ENCODE measurements at regions not wholly inside any gene's neighbourhood (a gene's known extent, or its start where the extent isn't known, plus 50 kb on each side); places are given as distances from the start of the nearest gene placed in this dataset.

DNA sequence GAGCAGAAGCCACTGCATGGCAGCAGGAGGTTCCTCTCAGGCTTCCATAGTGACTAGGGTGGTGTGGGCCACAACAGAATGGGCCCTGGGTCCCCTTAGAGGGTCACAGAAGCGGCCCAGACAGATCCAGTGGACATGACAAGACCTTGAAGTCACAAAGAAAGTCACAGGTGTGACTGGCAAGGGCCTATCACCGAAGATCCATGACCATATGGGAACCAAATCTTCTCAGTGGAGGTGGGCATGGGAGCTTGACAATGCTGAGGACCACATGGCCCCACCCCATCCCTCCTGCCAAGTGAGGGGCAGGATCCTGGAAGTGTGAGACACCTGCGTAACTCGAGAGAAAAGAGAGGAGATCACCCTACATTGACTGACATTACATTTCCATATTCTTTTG lies 332.4 kb downstream of the MSX2 start:
- Mint-ChIP-seq H3K4me3 (no peak overlapping the region), H3K27ac (no peak overlapping the region), H3K27me3 (peaks cover 21% of the 10 kb centered on the region), H3K36me3 (no peaks in the 10 kb centered on the region), H3K4me1 (peaks cover 9% of the 10 kb centered on the region), H3K9me3 (ENCODE audit: low read depth) (no peaks in the 10 kb centered on the region)
- CTCF ChIA-PET = no interaction called here
- DNase-seq (no peak), ATAC-seq (no peak)

DNA sequence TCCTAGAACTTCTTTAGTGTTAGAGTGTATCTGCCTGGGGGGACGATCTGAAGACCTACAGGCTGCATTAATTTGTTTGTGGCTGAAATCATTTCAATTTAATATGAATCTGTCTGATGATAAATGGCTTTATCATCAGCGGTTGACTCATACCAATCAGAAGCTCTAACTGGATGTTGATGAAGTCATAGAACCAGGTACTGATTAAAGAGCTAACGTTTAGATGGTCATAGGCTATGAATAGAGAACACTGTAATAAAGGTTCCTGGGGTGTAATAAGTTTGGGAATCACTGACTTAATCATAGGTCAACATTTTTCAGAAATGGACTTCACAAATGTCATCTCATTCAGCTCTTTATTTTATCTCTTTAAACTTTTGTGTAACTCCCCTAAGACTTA lies 329.9 kb downstream of the MSX2 start:
- Mint-ChIP-seq H3K36me3 (no peaks in the 10 kb centered on the region), H3K4me1 (no peaks in the 10 kb centered on the region), H3K4me3 (no peak overlapping the region), H3K9me3 (ENCODE audit: low read depth) (no peaks in the 10 kb centered on the region), H3K27me3 (peaks cover 7% of the 10 kb centered on the region), H3K27ac (no peak overlapping the region)
- CTCF ChIA-PET = no interaction called here
- ATAC-seq (no peak), DNase-seq (no peak)

DNA sequence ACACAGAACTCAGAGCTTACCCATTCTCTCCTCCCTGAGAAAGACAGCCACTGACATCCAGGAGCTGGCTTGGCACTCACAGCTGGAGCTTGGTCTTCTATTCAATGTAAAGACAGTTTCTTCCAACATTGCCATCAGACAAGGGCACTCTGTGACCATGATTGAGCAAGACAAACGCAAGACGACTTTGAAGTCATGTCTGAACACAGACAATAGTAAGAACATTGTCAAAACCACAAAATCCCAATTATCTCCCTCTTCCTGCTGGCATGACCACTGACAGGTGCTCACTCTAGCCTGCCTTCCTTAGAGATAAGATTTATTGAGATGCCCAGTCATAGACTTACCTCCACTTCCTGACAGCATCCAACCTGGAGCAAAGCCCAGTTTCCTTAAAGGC lies 328.0 kb downstream of the MSX2 start:
- Mint-ChIP-seq H3K4me3 (no peak overlapping the region), H3K27me3 (no peaks in the 10 kb centered on the region), H3K4me1 (no peaks in the 10 kb centered on the region), H3K27ac (no peak overlapping the region), H3K36me3 (no peaks in the 10 kb centered on the region), H3K9me3 (ENCODE audit: low read depth) (no peaks in the 10 kb centered on the region)
- DNase-seq (no peak), ATAC-seq (no peak)
- CTCF ChIA-PET = no interaction called here

DNA sequence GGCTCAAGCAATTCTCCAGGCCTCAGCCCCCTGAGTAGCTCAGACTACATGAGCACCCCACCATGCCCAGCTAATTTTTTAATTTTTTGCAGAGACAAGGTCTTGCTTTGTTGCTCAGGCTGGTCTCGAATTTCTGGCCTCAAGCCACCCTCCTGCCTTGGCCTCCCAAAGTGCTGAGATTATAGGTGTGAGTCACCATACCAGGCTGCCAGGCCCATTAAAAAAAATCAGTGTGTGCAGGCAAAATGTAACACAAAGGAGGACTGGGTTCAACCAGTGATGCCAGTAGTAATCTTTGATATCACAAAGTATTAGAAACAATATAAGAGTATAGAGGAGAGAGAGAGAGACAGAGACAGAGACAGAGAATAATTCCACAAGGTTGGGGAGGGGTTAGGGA lies 322.7 kb downstream of the MSX2 start:
- CTCF ChIA-PET = no interaction called here
- Mint-ChIP-seq H3K27me3 (peaks cover 2% of the 10 kb centered on the region), H3K9me3 (ENCODE audit: low read depth) (no peaks in the 10 kb centered on the region), H3K27ac (no peak overlapping the region), H3K4me3 (no peak overlapping the region), H3K36me3 (no peaks in the 10 kb centered on the region), H3K4me1 (no peaks in the 10 kb centered on the region)
- ATAC-seq (no peak), DNase-seq (no peak)

DNA sequence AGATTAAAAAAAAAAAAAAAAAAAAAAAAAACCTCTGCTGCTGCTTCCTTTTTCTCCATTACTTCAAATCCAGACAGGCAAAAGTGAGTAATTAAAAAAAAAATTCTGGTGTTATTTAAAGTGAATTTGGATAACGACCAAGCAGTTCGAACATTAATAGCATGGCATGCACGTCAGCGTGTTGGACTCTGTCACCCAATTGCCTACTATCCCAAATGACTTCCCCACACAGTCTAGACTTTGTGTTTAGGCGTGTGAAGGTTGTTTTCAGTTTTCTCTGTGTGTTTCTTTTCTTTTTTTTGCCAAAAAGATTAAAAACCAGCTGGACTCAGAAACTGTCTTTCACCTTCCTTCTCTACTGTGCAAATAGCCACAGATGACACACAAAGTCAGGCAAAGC lies 321.4 kb downstream of the MSX2 start:
- Mint-ChIP-seq H3K4me1 (no peaks in the 10 kb centered on the region), H3K9me3 (ENCODE audit: low read depth) (no peaks in the 10 kb centered on the region), H3K27ac (no peak overlapping the region), H3K4me3 (no peak overlapping the region), H3K27me3 (peaks cover 2% of the 10 kb centered on the region), H3K36me3 (no peaks in the 10 kb centered on the region)
- no peak for ATAC-seq
- CTCF ChIA-PET = no interaction called here
- DNase-seq = no peak

DNA sequence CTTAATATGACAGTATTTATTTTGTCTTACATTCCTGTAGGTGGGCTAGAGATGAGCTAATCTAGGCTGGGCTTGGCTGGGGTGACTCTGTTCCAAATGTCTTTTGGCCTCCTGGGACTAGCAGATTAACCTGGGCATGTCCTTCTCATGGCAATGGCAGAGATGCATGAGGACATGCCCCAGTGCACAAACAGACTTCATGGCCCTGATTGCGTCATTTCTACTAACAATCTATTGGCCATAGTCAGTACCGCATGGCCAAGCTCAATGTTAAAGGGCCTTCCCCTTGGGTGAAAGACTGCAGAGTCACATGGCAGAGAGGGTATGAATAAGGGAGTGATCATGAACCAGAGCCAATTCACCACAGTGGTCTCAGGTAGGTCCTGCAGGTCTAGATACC lies 313.4 kb downstream of the MSX2 start:
- no peak for DNase-seq
- no peaks in the 10 kb centered on the region for H3K4me1 Mint-ChIP-seq
- H3K9me3 Mint-ChIP-seq (ENCODE audit: low read depth) = no peaks in the 10 kb centered on the region
- no peak overlapping the region for H3K4me3 Mint-ChIP-seq
- CTCF ChIA-PET = no interaction called here
- H3K36me3 Mint-ChIP-seq = no peaks in the 10 kb centered on the region
- H3K27ac Mint-ChIP-seq = no peak overlapping the region
- peaks cover under 1% of the 10 kb centered on the region for H3K27me3 Mint-ChIP-seq
- ATAC-seq = no peak

DNA sequence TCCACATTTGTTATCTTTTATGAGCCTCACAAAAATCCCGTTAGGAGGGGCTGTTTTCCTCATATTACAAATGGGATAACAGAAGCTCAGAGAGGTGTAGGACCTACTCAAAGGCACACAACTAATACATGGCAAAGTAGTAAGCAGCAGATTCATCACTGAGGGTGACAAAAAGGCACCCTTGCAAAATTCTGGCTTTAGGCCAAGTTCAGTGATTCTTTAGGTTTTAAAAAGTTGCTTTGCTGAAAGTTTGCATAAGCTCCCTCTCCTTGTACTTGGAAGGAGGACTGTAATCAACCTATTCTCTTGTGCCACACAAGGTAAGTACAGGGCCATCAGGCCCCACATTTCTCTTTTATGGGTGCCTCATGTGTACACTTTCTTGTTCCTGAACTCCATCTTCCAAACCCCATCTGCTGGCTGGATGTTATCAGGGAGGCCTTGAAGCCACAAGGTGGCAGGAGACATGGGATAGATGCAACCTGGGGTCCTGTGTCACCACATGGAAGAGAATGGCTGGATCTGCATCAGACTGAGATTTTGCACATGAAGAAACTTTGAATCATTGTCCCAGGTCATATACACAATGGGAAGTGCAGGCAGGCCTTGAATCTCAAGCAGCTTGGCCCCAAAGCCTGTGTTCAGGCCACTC lies 311.6 kb downstream of the MSX2 start:
- Mint-ChIP-seq H3K36me3 (no peaks in the 10 kb centered on the region), H3K9me3 (ENCODE audit: low read depth) (no peaks in the 10 kb centered on the region), H3K4me1 (no peaks in the 10 kb centered on the region), H3K4me3 (no peak overlapping the region), H3K27ac (no peak overlapping the region), H3K27me3 (no peaks in the 10 kb centered on the region)
- CTCF ChIA-PET = no interaction called here
- ATAC-seq = no peak
- no peak for DNase-seq

DNA sequence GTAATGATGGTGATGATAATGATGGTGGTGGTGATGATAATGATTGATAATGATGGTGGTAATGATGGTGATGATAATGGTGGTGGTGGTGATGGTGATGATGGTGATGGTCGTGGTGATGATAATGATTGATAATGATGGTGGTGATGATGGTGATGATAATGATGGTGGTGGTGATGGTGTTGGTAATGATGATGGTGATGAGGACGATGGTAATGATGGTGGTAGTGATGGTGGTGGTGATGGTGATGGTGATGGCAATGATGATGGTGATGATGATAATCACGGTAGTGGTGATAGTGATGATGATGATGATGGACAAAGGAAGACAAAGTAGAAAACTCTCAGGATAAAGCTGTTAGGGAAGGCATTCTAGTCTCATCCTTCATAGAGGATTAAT lies 310.5 kb downstream of the MSX2 start:
- no peaks in the 10 kb centered on the region for H3K36me3 Mint-ChIP-seq
- DNase-seq (no peak), ATAC-seq (no peak)
- H3K4me3 Mint-ChIP-seq = no peak overlapping the region
- no peaks in the 10 kb centered on the region for H3K27me3 Mint-ChIP-seq
- no peaks in the 10 kb centered on the region for H3K9me3 Mint-ChIP-seq (ENCODE audit: low read depth)
- no peak overlapping the region for H3K27ac Mint-ChIP-seq
- CTCF ChIA-PET = no interaction called here
- no peaks in the 10 kb centered on the region for H3K4me1 Mint-ChIP-seq

DNA sequence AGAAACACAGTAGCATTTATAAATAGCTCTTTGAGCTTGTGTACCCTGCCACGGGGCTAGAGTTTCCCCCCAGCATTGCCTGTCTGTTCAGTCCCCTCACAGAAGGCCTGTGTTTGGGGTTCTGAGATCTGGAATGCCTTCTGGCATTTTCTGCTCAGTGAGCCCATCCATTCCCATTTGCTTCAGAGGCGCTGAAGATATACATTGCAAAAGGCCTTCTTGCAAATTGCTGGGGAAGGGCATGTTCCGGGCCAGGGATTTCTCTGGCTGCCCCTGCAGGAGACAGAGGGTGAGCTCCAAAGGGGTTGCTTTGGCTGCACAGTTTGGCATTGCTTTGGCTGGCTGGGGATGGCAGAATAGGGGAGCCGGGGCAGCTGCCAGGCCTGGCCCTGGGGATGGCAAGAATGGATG lies 308.4 kb downstream of the MSX2 start:
- H3K4me3 Mint-ChIP-seq = no peak overlapping the region
- no peaks in the 10 kb centered on the region for H3K9me3 Mint-ChIP-seq (ENCODE audit: low read depth)
- no peaks in the 10 kb centered on the region for H3K27me3 Mint-ChIP-seq
- DNase-seq (no peak), ATAC-seq (no peak)
- H3K36me3 Mint-ChIP-seq = no peaks in the 10 kb centered on the region
- no peaks in the 10 kb centered on the region for H3K4me1 Mint-ChIP-seq
- no peak overlapping the region for H3K27ac Mint-ChIP-seq
- CTCF ChIA-PET = no interaction called here

DNA sequence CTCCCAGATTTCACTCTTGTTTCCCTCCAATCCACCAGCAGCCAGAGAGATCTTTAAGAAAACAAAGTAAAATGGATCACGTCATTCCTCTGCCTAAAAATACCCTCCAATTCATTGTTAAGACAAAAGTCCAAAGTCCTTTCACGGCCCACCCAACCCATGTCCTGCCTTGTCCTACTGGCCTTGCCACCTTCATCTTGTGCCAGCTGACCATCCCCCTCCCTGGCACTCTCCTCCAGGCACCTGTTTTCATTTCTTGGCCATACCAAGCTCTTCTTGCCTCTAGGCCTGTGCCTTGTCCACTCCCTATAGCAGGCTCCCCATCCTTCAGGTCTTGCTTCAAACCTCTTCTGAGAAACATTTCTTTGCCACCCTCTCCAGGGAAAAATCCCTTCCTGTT lies 307.6 kb downstream of the MSX2 start:
- Mint-ChIP-seq H3K36me3 (no peaks in the 10 kb centered on the region), H3K4me1 (no peaks in the 10 kb centered on the region), H3K4me3 (no peak overlapping the region), H3K9me3 (ENCODE audit: low read depth) (no peaks in the 10 kb centered on the region), H3K27me3 (no peaks in the 10 kb centered on the region), H3K27ac (no peak overlapping the region)
- ATAC-seq (no peak), DNase-seq (no peak)
- CTCF ChIA-PET = no interaction called here

DNA sequence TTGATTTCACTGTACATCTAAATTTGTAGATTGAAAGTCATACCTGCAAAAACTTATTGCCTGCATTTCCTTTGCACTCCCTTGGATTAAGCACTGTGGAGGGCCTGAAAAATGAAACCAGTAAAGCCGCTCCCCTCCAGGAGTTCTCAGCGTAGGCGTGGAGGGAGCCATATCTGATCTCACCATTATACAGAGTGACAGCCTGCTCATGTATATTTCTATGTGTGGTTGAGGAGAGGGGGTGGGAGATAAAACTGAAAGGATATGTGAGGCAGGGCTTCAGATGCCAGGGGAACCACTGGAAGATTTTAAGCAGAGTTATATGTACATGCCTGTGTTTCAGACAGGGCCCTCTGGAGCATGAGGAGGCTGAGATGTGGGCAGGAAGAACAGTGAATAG lies 303.0 kb downstream of the MSX2 start:
- H3K4me3 Mint-ChIP-seq = no peak overlapping the region
- CTCF ChIA-PET = no interaction called here
- ATAC-seq = no peak

DNA sequence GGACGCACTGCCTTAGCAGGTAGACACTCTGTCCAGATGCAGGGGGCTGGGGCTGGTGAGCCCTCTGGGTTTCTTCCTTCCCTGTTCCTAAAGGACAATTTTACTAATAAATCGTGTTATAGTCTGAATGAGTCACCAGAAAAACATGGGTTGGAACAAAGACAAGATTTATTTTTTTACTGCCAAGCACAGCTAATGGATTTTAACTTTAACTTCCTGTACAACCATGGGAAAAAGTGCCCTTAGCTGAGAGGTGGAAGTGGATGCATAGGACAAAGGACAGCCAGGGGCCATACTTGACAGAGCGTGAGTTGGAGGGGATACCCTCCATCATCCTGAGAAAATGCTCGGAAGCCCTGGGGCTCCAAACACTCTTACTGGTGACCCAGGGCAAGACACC lies 300.7 kb downstream of the MSX2 start:
- Mint-ChIP-seq H3K27me3 (no peaks in the 10 kb centered on the region), H3K9me3 (ENCODE audit: low read depth) (peaks cover 2% of the 10 kb centered on the region), H3K4me3 (no peak overlapping the region), H3K36me3 (no peaks in the 10 kb centered on the region), H3K4me1 (no peaks in the 10 kb centered on the region), H3K27ac (no peak overlapping the region)
- DNase-seq (no peak), ATAC-seq (no peak)
- CTCF ChIA-PET = no interaction called here

More for the DNA sequence above, 303.0 kb downstream of the MSX2 start:
- no peaks in the 10 kb centered on the region for H3K4me1 Mint-ChIP-seq
- no peaks in the 10 kb centered on the region for H3K36me3 Mint-ChIP-seq
- H3K27ac Mint-ChIP-seq = no peak overlapping the region
- H3K9me3 Mint-ChIP-seq (ENCODE audit: low read depth) = peaks cover 2% of the 10 kb centered on the region
- H3K27me3 Mint-ChIP-seq = no peaks in the 10 kb centered on the region
- no peak for DNase-seq

DNA sequence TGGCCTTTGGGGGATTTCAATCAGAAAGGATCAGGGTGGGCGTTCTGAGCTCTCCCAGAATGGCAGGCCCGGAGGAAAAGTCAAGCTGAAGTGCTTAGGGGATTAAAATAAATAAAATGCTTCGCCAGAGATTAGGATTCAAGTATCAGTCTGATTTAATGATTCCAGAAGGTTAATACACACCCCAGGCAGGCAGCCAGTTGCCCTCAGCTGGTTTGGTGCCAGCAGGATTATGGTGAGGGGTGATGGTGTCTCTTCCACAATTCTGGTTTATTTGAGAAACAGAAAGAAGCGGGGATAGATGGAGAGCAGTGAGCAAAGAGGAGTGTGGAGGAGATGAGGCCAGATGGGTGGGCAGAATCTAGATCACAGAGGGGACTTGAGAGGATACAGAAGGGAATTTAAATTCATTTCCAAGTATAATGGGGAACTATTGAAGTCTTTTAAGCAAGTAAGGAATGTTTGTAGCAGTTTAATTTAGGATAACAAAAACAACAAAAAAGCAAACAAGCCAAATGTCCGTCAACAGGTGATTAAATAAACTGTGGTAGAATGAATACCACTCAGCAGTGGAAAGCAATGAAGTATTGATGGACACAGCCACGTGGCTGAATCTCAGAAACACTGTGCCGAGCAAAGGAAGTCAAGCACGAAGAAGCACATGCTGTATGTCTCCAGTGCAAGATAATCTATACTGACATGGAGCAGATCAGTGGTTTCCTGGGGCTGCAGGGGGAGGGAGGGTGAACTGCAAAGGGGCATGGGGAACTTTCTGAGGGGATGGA lies 297.7 kb downstream of the MSX2 start:
- ATAC-seq (no peak), DNase-seq (no peak)
- CTCF ChIA-PET = no interaction called here
- H3K4me3 Mint-ChIP-seq = no peak overlapping the region
- no peaks in the 10 kb centered on the region for H3K27me3 Mint-ChIP-seq
- peaks cover 2% of the 10 kb centered on the region for H3K9me3 Mint-ChIP-seq (ENCODE audit: low read depth)
- no peak overlapping the region for H3K27ac Mint-ChIP-seq
- H3K4me1 Mint-ChIP-seq = no peaks in the 10 kb centered on the region
- no peaks in the 10 kb centered on the region for H3K36me3 Mint-ChIP-seq

DNA sequence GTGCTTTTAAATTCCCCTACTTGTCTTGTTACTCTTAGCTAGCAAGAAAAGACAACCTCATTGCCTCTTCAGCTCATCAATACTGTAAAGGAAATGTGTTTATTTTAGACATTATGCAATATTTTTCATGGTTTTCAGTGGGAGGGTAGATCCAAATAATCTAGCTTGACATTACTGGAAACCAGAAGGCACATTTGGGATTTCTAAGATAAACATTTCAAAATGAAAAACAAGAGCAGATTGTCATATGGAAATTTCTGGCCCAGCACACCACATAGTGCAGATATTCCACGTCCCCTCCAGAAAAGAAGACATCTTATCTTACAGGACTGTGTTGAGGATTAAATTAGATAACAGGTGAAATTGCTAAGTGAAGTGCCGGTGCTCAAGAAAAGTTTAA lies 296.9 kb downstream of the MSX2 start:
- Mint-ChIP-seq H3K27ac (no peak overlapping the region), H3K9me3 (ENCODE audit: low read depth) (peaks cover 2% of the 10 kb centered on the region), H3K27me3 (no peaks in the 10 kb centered on the region), H3K36me3 (no peaks in the 10 kb centered on the region), H3K4me1 (no peaks in the 10 kb centered on the region), H3K4me3 (no peak overlapping the region)
- CTCF ChIA-PET = no interaction called here
- ATAC-seq = no peak
- no peak for DNase-seq
